ENCODE measurements at regions not wholly inside any gene's neighbourhood (a gene's known extent, or its start where the extent isn't known, plus 50 kb on each side); places are given as distances from the start of the nearest gene placed in this dataset.

DNA sequence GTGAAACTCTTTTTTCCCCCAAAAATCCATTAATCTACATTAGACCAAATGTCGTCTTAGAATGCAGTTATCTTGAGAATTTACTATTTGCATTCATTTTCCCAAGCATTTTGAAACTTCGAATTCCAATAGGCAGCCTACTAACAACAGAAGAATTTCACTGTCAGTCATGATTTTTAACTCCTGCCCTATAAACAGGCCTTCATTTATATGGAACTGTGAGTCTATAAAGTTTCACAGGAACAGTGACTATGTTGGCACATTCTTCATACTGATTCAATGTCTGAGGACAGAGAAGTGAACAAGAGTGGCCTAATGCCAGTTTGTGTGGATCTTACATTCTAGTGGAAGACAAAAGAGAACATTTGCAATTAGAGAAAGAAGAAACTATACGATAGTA is 198.0 kb downstream of the PCDH17 start:
- Histone ChIP-seq H3F3A (ENCODE audit: low read length, unreplicated experiment) (no peaks in the 10 kb centered on the region), H3K9me2 (replicated peaks; ENCODE audit: low read length) (no peaks in the 10 kb centered on the region), H3K36me3 (ENCODE audit: low read depth, low read length) (no peaks in the 10 kb centered on the region), H2AFZ (ENCODE audit: low read length) (no peak overlapping the region), H3K4me3 (ENCODE audit: low read length) (no peak overlapping the region), H3K9ac (ENCODE audit: low read length) (no peak overlapping the region), H3K27me3 (ENCODE audit: low read length) (no peaks in the 10 kb centered on the region), H4K20me1 (ENCODE audit: low read length) (no peaks in the 10 kb centered on the region), H3K4me2 (ENCODE audit: low read length) (no peak overlapping the region), H3K79me2 (ENCODE audit: low read length) (no peaks in the 10 kb centered on the region), H3K9me3 (ENCODE audit: low read length) (no peaks in the 10 kb centered on the region), H3K27ac (ENCODE audit: low read length) (no peak overlapping the region), H3K4me1 (ENCODE audit: insufficient read depth, low read length) (no peaks in the 10 kb centered on the region)
- DNase-seq: no peak
- BruUV-seq (replicated peaks): no TSS peak
- no peak for ATAC-seq
- intact Hi-C loops (cut with micrococcal nuclease): no loop called here
- ChIA-PET POLR2A (ENCODE audit: unreplicated experiment) (no interaction called here), CTCF (no interaction called here)
- TF ChIP-seq EZH2phosphoT487 (IDR thresholded peaks at IDR 0.05; ENCODE audit: borderline replicate concordance, low read length) (no peak), EZH2 (IDR thresholded peaks at IDR 0.05; ENCODE audit: low read length, unreplicated experiment) (no peak)
- TF ChIP-seq, protein P1, sequence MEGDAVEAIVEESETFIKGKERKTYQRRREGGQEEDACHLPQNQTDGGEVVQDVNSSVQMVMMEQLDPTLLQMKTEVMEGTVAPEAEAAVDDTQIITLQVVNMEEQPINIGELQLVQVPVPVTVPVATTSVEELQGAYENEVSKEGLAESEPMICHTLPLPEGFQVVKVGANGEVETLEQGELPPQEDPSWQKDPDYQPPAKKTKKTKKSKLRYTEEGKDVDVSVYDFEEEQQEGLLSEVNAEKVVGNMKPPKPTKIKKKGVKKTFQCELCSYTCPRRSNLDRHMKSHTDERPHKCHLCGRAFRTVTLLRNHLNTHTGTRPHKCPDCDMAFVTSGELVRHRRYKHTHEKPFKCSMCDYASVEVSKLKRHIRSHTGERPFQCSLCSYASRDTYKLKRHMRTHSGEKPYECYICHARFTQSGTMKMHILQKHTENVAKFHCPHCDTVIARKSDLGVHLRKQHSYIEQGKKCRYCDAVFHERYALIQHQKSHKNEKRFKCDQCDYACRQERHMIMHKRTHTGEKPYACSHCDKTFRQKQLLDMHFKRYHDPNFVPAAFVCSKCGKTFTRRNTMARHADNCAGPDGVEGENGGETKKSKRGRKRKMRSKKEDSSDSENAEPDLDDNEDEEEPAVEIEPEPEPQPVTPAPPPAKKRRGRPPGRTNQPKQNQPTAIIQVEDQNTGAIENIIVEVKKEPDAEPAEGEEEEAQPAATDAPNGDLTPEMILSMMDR (conservative IDR thresholded peaks at IDR 0.05; ENCODE audit: low read depth, low read length): no peak

DNA sequence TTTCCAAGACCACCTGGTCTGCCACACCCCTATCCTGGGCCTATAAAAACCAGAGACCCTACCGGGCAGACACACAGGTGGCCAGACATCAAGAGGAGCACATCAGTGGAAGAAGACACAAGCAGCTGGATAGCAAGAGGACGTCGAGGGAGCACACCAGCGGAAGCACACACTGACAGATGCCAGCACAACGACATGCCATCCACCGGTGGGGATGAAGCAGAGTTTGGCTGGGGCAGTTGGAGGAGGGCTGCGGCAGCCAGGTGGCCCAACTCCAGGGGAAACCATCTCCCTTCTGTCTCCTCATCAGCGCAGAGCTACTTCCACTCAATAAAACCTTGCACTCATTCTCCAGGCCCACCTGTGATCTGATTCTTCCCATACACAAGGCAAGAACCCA is 200.6 kb downstream of the PCDH17 start:
- POLR2A ChIA-PET (ENCODE audit: unreplicated experiment): no interaction called here
- Histone ChIP-seq H3K4me3 (ENCODE audit: low read length) (no peak overlapping the region), H3K9me3 (ENCODE audit: low read length) (no peaks in the 10 kb centered on the region), H3K36me3 (ENCODE audit: low read depth, low read length) (no peaks in the 10 kb centered on the region), H2AFZ (ENCODE audit: low read length) (no peak overlapping the region), H3K27me3 (ENCODE audit: low read length) (no peaks in the 10 kb centered on the region), H3K9ac (ENCODE audit: low read length) (no peak overlapping the region), H3K27ac (ENCODE audit: low read length) (no peak overlapping the region), H3K4me2 (ENCODE audit: low read length) (no peak overlapping the region), H3K9me2 (replicated peaks; ENCODE audit: low read length) (no peaks in the 10 kb centered on the region), H4K20me1 (ENCODE audit: low read length) (no peaks in the 10 kb centered on the region), H3K79me2 (ENCODE audit: low read length) (no peaks in the 10 kb centered on the region), H3F3A (ENCODE audit: low read length, unreplicated experiment) (no peaks in the 10 kb centered on the region), H3K4me1 (ENCODE audit: insufficient read depth, low read length) (no peaks in the 10 kb centered on the region)
- CTCF ChIA-PET: no interaction called here
- TF ChIP-seq EZH2phosphoT487 (IDR thresholded peaks at IDR 0.05; ENCODE audit: borderline replicate concordance, low read length): no peak
- ATAC-seq (no peak), DNase-seq (no peak)
- BruUV-seq (replicated peaks): no TSS peak
- intact Hi-C loops (cut with micrococcal nuclease): no loop called here

DNA sequence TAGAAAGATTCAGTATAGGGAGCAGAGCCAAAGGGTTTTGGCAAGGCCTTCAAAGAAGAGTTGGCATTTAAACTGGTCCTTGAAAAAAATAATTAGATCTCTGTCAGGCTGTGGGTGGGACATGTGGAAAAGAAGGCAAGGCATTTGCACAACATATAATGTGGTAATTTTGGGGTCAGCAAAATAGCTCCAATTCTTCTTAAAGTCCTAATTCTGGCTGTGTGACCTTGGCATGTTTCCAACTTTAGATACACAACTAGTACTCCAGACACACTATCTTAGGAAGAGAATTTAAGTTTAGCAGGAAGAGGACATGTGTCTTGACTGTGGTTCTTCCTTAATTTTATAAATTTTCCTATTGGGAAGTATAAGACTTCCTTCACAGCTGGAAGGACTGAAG is 206.3 kb downstream of the PCDH17 start:
- H3K27ac ChIP-seq (ENCODE audit: low read length): no peak overlapping the region
- H3K79me2 ChIP-seq (ENCODE audit: low read length): no peaks in the 10 kb centered on the region
- H3K9me3 ChIP-seq (ENCODE audit: low read length): no peaks in the 10 kb centered on the region
- ATAC-seq (no peak), DNase-seq (no peak)
- H3K4me3 ChIP-seq (ENCODE audit: low read length): no peak overlapping the region
- H3K4me2 ChIP-seq (ENCODE audit: low read length): no peak overlapping the region
- H4K20me1 ChIP-seq (ENCODE audit: low read length): no peaks in the 10 kb centered on the region
- no peak overlapping the region for H3K9ac ChIP-seq (ENCODE audit: low read length)
- H3K36me3 ChIP-seq (ENCODE audit: low read depth, low read length): no peaks in the 10 kb centered on the region
- H3K4me1 ChIP-seq (ENCODE audit: insufficient read depth, low read length): no peaks in the 10 kb centered on the region
- ChIA-PET CTCF (no interaction called here), POLR2A (ENCODE audit: unreplicated experiment) (no interaction called here)
- BruUV-seq (replicated peaks): no TSS peak
- TF ChIP-seq, protein P1 (conservative IDR thresholded peaks at IDR 0.05; ENCODE audit: low read depth, low read length): no peak
- TF ChIP-seq EZH2phosphoT487 (IDR thresholded peaks at IDR 0.05; ENCODE audit: borderline replicate concordance, low read length) (no peak), EZH2 (IDR thresholded peaks at IDR 0.05; ENCODE audit: low read length, unreplicated experiment) (no peak)
- H3K9me2 ChIP-seq (replicated peaks; ENCODE audit: low read length): no peaks in the 10 kb centered on the region
- H3K27me3 ChIP-seq (ENCODE audit: low read length): no peaks in the 10 kb centered on the region
- intact Hi-C loops (cut with micrococcal nuclease): no loop called here
- no peaks in the 10 kb centered on the region for H3F3A ChIP-seq (ENCODE audit: low read length, unreplicated experiment)
- H2AFZ ChIP-seq (ENCODE audit: low read length): no peak overlapping the region
